Fibroblast of lung (primary cell): ENCODE measurements at regions not wholly inside any gene's neighbourhood (a gene's known extent, or its start where the extent isn't known, plus 50 kb on each side); places are given as distances from the start of the nearest gene placed in this dataset.

ENCODE experiments used
- DNase-seq, 2 donors: peaks; one replicate each; pipeline versions ENCODE4 v3.0.0 to v3.0.0-alpha.2; 2010; ENCODE audit warnings: low read depth in 2 of 2
- H2AFZ ChIP-seq: 2 replicates; pipeline ENCODE4 v1.5.1; 2012; ENCODE audit warnings: low read length, control low read depth, inconsistent platforms
- H3K27ac ChIP-seq: 2 replicates; pipeline ENCODE4 v1.5.1; 2011; ENCODE audit warnings: low read length, control low read depth; ENCODE audit not compliant: insufficient read depth
- H3K27me3 ChIP-seq: 2 replicates; pipeline ENCODE4 v1.5.1; 2011; ENCODE audit warnings: mild to moderate bottlenecking, low read length; ENCODE audit not compliant: control insufficient read depth, insufficient read depth
- H3K36me3 ChIP-seq: 2 replicates; pipeline ENCODE4 v1.5.1; 2011; ENCODE audit warnings: low read length; ENCODE audit not compliant: control insufficient read depth, insufficient read depth
- H3K4me1 ChIP-seq: 2 replicates; pipeline ENCODE4 v1.5.1; 2011; ENCODE audit warnings: low read length; ENCODE audit not compliant: control insufficient read depth, insufficient read depth; ENCODE audit errors: extremely low read depth
- H3K4me2 ChIP-seq: 2 replicates; pipeline ENCODE4 v1.5.1; 2011; ENCODE audit warnings: low read length, control low read depth; ENCODE audit not compliant: insufficient read depth; ENCODE audit errors: extremely low read depth
- H3K4me3 ChIP-seq, 4 experiments: fragments of 200-600 bp in 1 of 4; sonication (generic) in 1 of 4; replicated peaks in 1 of 4; 2 replicates each; pipeline ENCODE4 v1.5.1; 2011 to 2016; ENCODE audit warnings: low read length in 4 of 4, low read depth in 3 of 4, mild to moderate bottlenecking in 3 of 4, control low read depth in 2 of 4, inconsistent platforms in 1 of 4, mixed read lengths in 1 of 4; ENCODE audit not compliant: insufficient read depth in 1 of 4; ENCODE audit errors: control extremely low read depth in 1 of 4
- H3K79me2 ChIP-seq: 2 replicates; pipeline ENCODE4 v1.5.1; 2012; ENCODE audit warnings: mild to moderate bottlenecking, low read length, inconsistent platforms; ENCODE audit not compliant: control insufficient read depth, insufficient read depth
- H3K9ac ChIP-seq: 2 replicates; pipeline ENCODE4 v1.5.1; 2011; ENCODE audit warnings: mild to moderate bottlenecking, low read length, control low read depth; ENCODE audit not compliant: insufficient read depth
- H3K9me3 ChIP-seq: 2 replicates; pipeline ENCODE4 v1.5.1; 2012; ENCODE audit warnings: low read depth, low read length; ENCODE audit not compliant: control insufficient read depth, insufficient read depth
- H4K20me1 ChIP-seq: 2 replicates; pipeline ENCODE4 v1.5.1; 2011; ENCODE audit warnings: low read length; ENCODE audit not compliant: control insufficient read depth, insufficient read depth; ENCODE audit errors: extremely low read depth
- EZH2 ChIP-seq: IDR thresholded peaks from 2 replicates; pipeline ENCODE4 v1.5.1; 2012; ENCODE audit warnings: low read length, control low read depth, mild to moderate bottlenecking; ENCODE audit errors: missing control alignments
- TF ChIP-seq, protein P1 (sequence below), 2 donors: IDR thresholded peaks in 1 of 2; conservative IDR thresholded peaks in 1 of 2; 1 replicate in 1 of 2; 2 replicates in 1 of 2; pipeline ENCODE4 v1.5.1; 2011 to 2012; ENCODE audit warnings: low read length in 2 of 2, control low read depth in 1 of 2, inconsistent platforms in 1 of 2, low read depth in 1 of 2, mild to moderate bottlenecking in 1 of 2

DNA sequence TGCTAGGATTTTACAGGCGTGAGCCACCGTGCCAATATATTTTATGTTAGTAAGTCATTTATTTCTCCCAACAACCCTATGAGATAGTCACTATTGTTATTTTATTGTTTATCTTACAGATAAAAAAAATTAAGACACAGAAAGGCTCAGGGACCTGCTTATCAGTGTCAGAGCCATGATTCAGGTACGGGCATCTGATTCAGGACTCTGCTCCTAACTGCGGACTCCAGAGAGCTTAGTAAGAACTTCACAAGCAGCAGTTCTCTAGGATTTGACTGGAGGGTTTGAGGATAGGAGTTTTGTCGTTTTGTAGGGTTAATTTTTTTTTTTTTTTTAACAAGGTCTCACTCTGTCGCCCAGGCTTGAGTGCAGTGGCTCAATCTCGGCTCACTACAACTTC lies 174.2 kb downstream of the BCL11A start:
- Histone ChIP-seq H3K4me1 (no peaks in the 10 kb centered on the region), H3K9me3 (no peaks in the 10 kb centered on the region), H3K36me3 (no peaks in the 10 kb centered on the region), H4K20me1 (no peaks in the 10 kb centered on the region), H2AFZ (no peak overlapping the region), H3K4me3 (no peak overlapping the region), H3K9ac (no peak overlapping the region), H3K79me2 (no peaks in the 10 kb centered on the region), H3K27ac (no peak overlapping the region), H3K27me3 (no peaks in the 10 kb centered on the region), H3K4me2 (no peak overlapping the region)
- DNase-seq, result no peak
- TF ChIP-seq, protein P1, sequence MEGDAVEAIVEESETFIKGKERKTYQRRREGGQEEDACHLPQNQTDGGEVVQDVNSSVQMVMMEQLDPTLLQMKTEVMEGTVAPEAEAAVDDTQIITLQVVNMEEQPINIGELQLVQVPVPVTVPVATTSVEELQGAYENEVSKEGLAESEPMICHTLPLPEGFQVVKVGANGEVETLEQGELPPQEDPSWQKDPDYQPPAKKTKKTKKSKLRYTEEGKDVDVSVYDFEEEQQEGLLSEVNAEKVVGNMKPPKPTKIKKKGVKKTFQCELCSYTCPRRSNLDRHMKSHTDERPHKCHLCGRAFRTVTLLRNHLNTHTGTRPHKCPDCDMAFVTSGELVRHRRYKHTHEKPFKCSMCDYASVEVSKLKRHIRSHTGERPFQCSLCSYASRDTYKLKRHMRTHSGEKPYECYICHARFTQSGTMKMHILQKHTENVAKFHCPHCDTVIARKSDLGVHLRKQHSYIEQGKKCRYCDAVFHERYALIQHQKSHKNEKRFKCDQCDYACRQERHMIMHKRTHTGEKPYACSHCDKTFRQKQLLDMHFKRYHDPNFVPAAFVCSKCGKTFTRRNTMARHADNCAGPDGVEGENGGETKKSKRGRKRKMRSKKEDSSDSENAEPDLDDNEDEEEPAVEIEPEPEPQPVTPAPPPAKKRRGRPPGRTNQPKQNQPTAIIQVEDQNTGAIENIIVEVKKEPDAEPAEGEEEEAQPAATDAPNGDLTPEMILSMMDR (conservative IDR thresholded peaks at IDR 0.05 in 1 of 2, IDR thresholded peaks at IDR 0.05 in 1 of 2; ENCODE audit: low read depth in 1 of 2, low read length in 2 of 2), result no peak
- no peak for TF ChIP-seq EZH2

DNA sequence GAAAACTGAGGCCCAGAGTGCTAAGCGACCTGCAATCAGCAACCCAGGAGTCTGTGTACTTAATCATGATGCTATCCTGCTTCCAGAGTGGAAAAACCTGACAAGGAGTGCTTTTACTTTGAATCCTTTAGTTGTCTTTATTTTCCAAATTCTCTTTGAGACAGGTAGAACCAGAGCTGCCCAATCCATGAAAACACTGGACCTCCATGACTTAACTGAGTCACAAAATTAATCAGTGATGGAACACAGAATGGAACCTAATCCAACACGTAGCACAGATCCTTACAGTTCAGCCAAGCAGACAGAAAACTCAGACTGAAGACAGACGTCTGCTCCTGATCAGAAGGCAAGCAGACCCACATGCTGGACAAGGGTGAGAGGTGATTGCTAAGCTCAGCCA lies 175.6 kb downstream of the BCL11A start:
- Histone ChIP-seq H2AFZ (no peak overlapping the region), H3K9me3 (no peaks in the 10 kb centered on the region), H3K36me3 (no peaks in the 10 kb centered on the region), H4K20me1 (no peaks in the 10 kb centered on the region), H3K4me2 (no peak overlapping the region), H3K9ac (no peak overlapping the region), H3K4me3 (no peak overlapping the region), H3K27ac (no peak overlapping the region), H3K79me2 (no peaks in the 10 kb centered on the region), H3K27me3 (no peaks in the 10 kb centered on the region), H3K4me1 (no peaks in the 10 kb centered on the region)
- TF ChIP-seq, protein P1 (conservative IDR thresholded peaks at IDR 0.05 in 1 of 2, IDR thresholded peaks at IDR 0.05 in 1 of 2; ENCODE audit: low read depth in 1 of 2, low read length in 2 of 2), result no peak
- no peak for TF ChIP-seq EZH2
- DNase-seq, result no peak

DNA sequence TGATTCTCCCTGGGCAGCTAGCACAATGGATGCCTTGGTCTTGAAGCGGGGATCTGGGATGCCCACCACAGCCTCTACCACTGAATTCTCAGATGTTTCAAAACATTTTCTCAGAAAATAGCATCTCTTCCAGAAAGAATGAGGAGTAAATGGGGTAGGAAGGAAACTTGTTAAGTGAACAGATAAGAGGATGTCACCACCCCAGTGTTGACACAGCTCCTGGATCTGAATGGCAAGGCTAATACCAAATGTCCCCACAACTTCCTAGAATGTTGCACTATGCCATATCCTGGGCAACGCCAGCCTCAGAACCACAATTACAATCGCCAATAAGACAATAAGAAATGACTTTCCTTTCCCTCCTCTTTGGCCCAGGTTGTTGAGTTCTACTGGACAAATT lies 177.2 kb downstream of the BCL11A start:
- H2AFZ ChIP-seq, result no peak overlapping the region
- no peaks in the 10 kb centered on the region for H3K36me3 ChIP-seq
- no peaks in the 10 kb centered on the region for H3K4me1 ChIP-seq
- no peaks in the 10 kb centered on the region for H3K9me3 ChIP-seq
- H3K9ac ChIP-seq, result no peak overlapping the region
- H3K4me2 ChIP-seq, result no peak overlapping the region
- no peak for TF ChIP-seq EZH2
- TF ChIP-seq, protein P1 (conservative IDR thresholded peaks at IDR 0.05 in 1 of 2, IDR thresholded peaks at IDR 0.05 in 1 of 2; ENCODE audit: low read depth in 1 of 2, low read length in 2 of 2), result no peak
- no peak overlapping the region for H3K4me3 ChIP-seq
- no peak overlapping the region for H3K27ac ChIP-seq
- H3K79me2 ChIP-seq, result no peaks in the 10 kb centered on the region
- no peaks in the 10 kb centered on the region for H4K20me1 ChIP-seq
- no peak for DNase-seq
- no peaks in the 10 kb centered on the region for H3K27me3 ChIP-seq
